SK-N-MC (cell line): ENCODE measurements at regions not wholly inside any gene's neighbourhood (a gene's known extent, or its start where the extent isn't known, plus 50 kb on each side); places are given as distances from the start of the nearest gene placed in this dataset.
"Not testable (repeated sequence)": the region's sequence is repeated elsewhere in the genome, so short reads cannot be mapped to it uniquely, and the experiment has no call there.

Experiments
- EZH2 ChIP-seq: fragments of 200-600 bp; sonication (generic); IDR thresholded peaks from one replicate; pipeline ENCODE4 v1.6.1; 2017; ENCODE audit warnings: antibody characterized with exemption
- POLR2AphosphoS5 ChIP-seq: IDR thresholded peaks from 2 replicates; pipeline ENCODE4 v1.6.1; 2012; ENCODE audit warnings: mild to moderate bottlenecking, low read depth, low read length, borderline replicate concordance

GRCh38 chr9:6135780-6136179 lies 79.8 kb upstream of the IL33 start:
- not testable (repeated sequence) for TF ChIP-seq POLR2AphosphoS5, EZH2
